H9 (cell line): ENCODE measurements at regions not wholly inside any gene's neighbourhood (a gene's known extent, or its start where the extent isn't known, plus 50 kb on each side); places are given as distances from the start of the nearest gene placed in this dataset.

ENCODE experiments used
- DNase-seq: peaks from one replicate; pipeline ENCODE4 v3.0.0-alpha.2; 2017
- H2AFZ ChIP-seq: one replicate; pipeline ENCODE4 v1.6.1; 2013; ENCODE audit warnings: mild to moderate bottlenecking, low read length, control low read depth, moderate library complexity
- H2AK5ac ChIP-seq: 2 replicates; pipeline ENCODE4 v1.6.1; 2013; ENCODE audit warnings: low read length, control low read depth, mixed read lengths; ENCODE audit not compliant: insufficient read length
- H2BK120ac ChIP-seq: one replicate; pipeline ENCODE4 v1.6.1; 2013; ENCODE audit warnings: low read depth, mild to moderate bottlenecking, low read length, control low read depth, inconsistent platforms; ENCODE audit not compliant: poor library complexity, severe bottlenecking
- H2BK12ac ChIP-seq: 2 replicates; pipeline ENCODE4 v1.6.1; 2013; ENCODE audit warnings: low read length, control low read depth, mixed read lengths, low read depth; ENCODE audit not compliant: insufficient read length
- H2BK15ac ChIP-seq: 2 replicates; pipeline ENCODE4 v1.6.1; 2013; ENCODE audit warnings: low read depth, low read length, control low read depth
- H2BK20ac ChIP-seq: one replicate; pipeline ENCODE4 v1.6.1; 2013; ENCODE audit warnings: low read depth, mild to moderate bottlenecking, low read length, control low read depth, inconsistent platforms; ENCODE audit not compliant: poor library complexity, severe bottlenecking
- H2BK5ac ChIP-seq: 2 replicates; pipeline ENCODE4 v1.6.1; 2013; ENCODE audit warnings: low read length, control low read depth, mixed read lengths; ENCODE audit not compliant: insufficient read length
- H3K14ac ChIP-seq: 2 replicates; pipeline ENCODE4 v1.6.1; 2013; ENCODE audit warnings: low read length, control low read depth; ENCODE audit not compliant: insufficient read depth
- H3K18ac ChIP-seq: 2 replicates; pipeline ENCODE4 v1.6.1; 2013; ENCODE audit warnings: low read depth, mild to moderate bottlenecking, mixed read lengths, low read length, control low read depth; ENCODE audit not compliant: insufficient read length
- H3K23ac ChIP-seq: 2 replicates; pipeline ENCODE4 v1.6.1; 2013; ENCODE audit warnings: low read length, control low read depth, mixed read lengths, low read depth; ENCODE audit not compliant: insufficient read length
- H3K23me2 ChIP-seq: 2 replicates; pipeline ENCODE4 v1.6.1; 2013; ENCODE audit warnings: low read depth, mild to moderate bottlenecking, mixed read lengths, low read length, control low read depth; ENCODE audit not compliant: insufficient read length, poor library complexity, severe bottlenecking
- H3K27ac ChIP-seq: 2 replicates; pipeline ENCODE4 v1.5.1; 2013; ENCODE audit warnings: low read length, control low read depth, mixed read lengths, low read depth; ENCODE audit not compliant: insufficient read length
- H3K27me3 ChIP-seq: 2 replicates; pipeline ENCODE4 v1.6.1; 2013; ENCODE audit warnings: low read length, control low read depth, inconsistent platforms; ENCODE audit not compliant: insufficient read depth
- H3K4ac ChIP-seq: 2 replicates; pipeline ENCODE4 v1.6.1; 2013; ENCODE audit warnings: low read depth, mild to moderate bottlenecking, control low read depth, inconsistent platforms, low read length, moderate library complexity
- H3K4me1 ChIP-seq: 2 replicates; pipeline ENCODE4 v1.6.1; 2013; ENCODE audit warnings: low read length, control low read depth, inconsistent platforms; ENCODE audit not compliant: insufficient read depth
- H3K4me2 ChIP-seq: 2 replicates; pipeline ENCODE4 v1.6.1; 2013; ENCODE audit warnings: low read length, control low read depth, mixed read lengths; ENCODE audit not compliant: insufficient read length, insufficient read depth
- H3K56ac ChIP-seq: 2 replicates; pipeline ENCODE4 v1.6.1; 2013; ENCODE audit warnings: low read depth, mild to moderate bottlenecking, mixed read lengths, low read length, control low read depth; ENCODE audit not compliant: insufficient read length
- H3K79me1 ChIP-seq: 2 replicates; pipeline ENCODE4 v1.6.1; 2013; ENCODE audit warnings: low read depth, mild to moderate bottlenecking, moderate library complexity, low read length, control low read depth, inconsistent platforms; ENCODE audit not compliant: insufficient read depth, poor library complexity, severe bottlenecking
- H3K79me2 ChIP-seq: 2 replicates; pipeline ENCODE4 v1.6.1; 2013; ENCODE audit warnings: low read length, control low read depth, inconsistent platforms; ENCODE audit not compliant: insufficient read depth
- H3K9ac ChIP-seq: 2 replicates; pipeline ENCODE4 v1.6.1; 2013; ENCODE audit warnings: low read length, control low read depth, mixed read lengths; ENCODE audit not compliant: insufficient read length; ENCODE audit errors: extremely low read depth
- H3K9me3 ChIP-seq: one replicate; pipeline ENCODE4 v1.6.1; 2013; ENCODE audit warnings: low read depth, low read length, inconsistent platforms; ENCODE audit not compliant: control insufficient read depth
- H3T11ph ChIP-seq: one replicate; pipeline ENCODE4 v1.6.1; 2013; ENCODE audit warnings: mild to moderate bottlenecking, low read length, control low read depth, inconsistent platforms
- H4K20me1 ChIP-seq: one replicate; pipeline ENCODE4 v1.6.1; 2013; ENCODE audit not compliant: control insufficient read depth, insufficient read length, insufficient read depth
- H4K5ac ChIP-seq: 2 replicates; pipeline ENCODE4 v1.6.1; 2013; ENCODE audit warnings: low read depth, mild to moderate bottlenecking, mixed read lengths, low read length, control low read depth; ENCODE audit not compliant: insufficient read length
- H4K8ac ChIP-seq: replicated peaks from 2 replicates; pipeline ENCODE4 v1.6.1; 2013; ENCODE audit warnings: low read length, control low read depth, mixed read lengths, low read depth; ENCODE audit not compliant: insufficient read length
- H4K91ac ChIP-seq: 2 replicates; pipeline ENCODE4 v1.6.1; 2013; ENCODE audit warnings: low read depth, mild to moderate bottlenecking, moderate library complexity, mixed read lengths, low read length, control low read depth; ENCODE audit not compliant: insufficient read length
- H3K27ac Mint-ChIP-seq, 3 experiments: 2 replicates in 2 of 3; 3 replicates in 1 of 3; pipeline ENCODE4 v1.8.0; 2020 to 2021; ENCODE audit warnings: mixed read lengths in 3 of 3, mild to moderate bottlenecking in 1 of 3, moderate library complexity in 1 of 3
- H3K27me3 Mint-ChIP-seq: 2 replicates; pipeline ENCODE4 v1.8.0; 2021; ENCODE audit warnings: low read depth, mild to moderate bottlenecking, moderate library complexity, mixed read lengths
- H3K36me3 Mint-ChIP-seq, 3 experiments: 2 replicates in 2 of 3; 3 replicates in 1 of 3; pipeline ENCODE4 v1.8.0; 2020 to 2021; ENCODE audit warnings: low read depth in 3 of 3, mixed read lengths in 3 of 3; ENCODE audit not compliant: insufficient read depth in 1 of 3
- H3K4me1 Mint-ChIP-seq, 2 experiments: 2 replicates each; pipeline ENCODE4 v1.8.0; 2020; ENCODE audit warnings: mixed read lengths in 2 of 2
- H3K4me3 Mint-ChIP-seq, 2 experiments: 2 replicates in 1 of 2; 3 replicates in 1 of 2; pipeline ENCODE4 v1.8.0; 2020 to 2021; ENCODE audit warnings: mild to moderate bottlenecking in 2 of 2, mixed read lengths in 2 of 2, moderate library complexity in 1 of 2
- H3K9me3 Mint-ChIP-seq, 2 experiments: 2 replicates in 1 of 2; 3 replicates in 1 of 2; pipeline ENCODE4 v1.8.0; 2020; ENCODE audit warnings: mild to moderate bottlenecking in 2 of 2, mixed read lengths in 2 of 2, moderate library complexity in 1 of 2
- CTCF ChIP-seq: fragments of 200-600 bp; sonication (generic); conservative IDR thresholded peaks from 3 replicates; pipeline ENCODE4 v1.8.0; 2021; ENCODE audit warnings: antibody characterized with exemption, mild to moderate bottlenecking
- WGBS: extraction: QIAGEN DNeasy Blood & Tissue Kit; methylation state at CpG from one replicate; pipeline ENCODE4 v1.1.7; 2013; ENCODE audit warnings: missing lambda C conversion rate, low lambda C conversion rate, mixed read lengths; ENCODE audit not compliant: insufficient read length; ENCODE audit errors: extremely low coverage; 5-methylcytosine and 5-hydroxymethylcytosine counted together

- Mint-ChIP-seq H3K27ac (no peak overlapping the region), H3K9me3 (peaks cover 0 to 2% of the 10 kb centered on the region in 2 experiments; a peak in 2 of 5 replicates), H3K4me1 (peaks cover 0 to 3% of the 10 kb centered on the region in 2 experiments; a peak in 1 of 4 replicates), H3K27me3 (no peaks in the 10 kb centered on the region), H3K36me3 (no peaks in the 10 kb centered on the region; a peak in 1 of 7 replicates), H3K4me3 (no peak overlapping the region)
- Histone ChIP-seq H3K4me2 (no peak overlapping the region), H2BK20ac (no peak overlapping the region), H3K56ac (no peak overlapping the region), H2BK12ac (no peak overlapping the region), H3K18ac (no peak overlapping the region), H2AK5ac (no peak overlapping the region), H3K9ac (no peak overlapping the region), H3K9me3 (no peaks in the 10 kb centered on the region), H3K4ac (no peak overlapping the region), H4K5ac (no peak overlapping the region), H2BK15ac (no peak overlapping the region), H3K79me1 (no peaks in the 10 kb centered on the region), H2AFZ (no peak overlapping the region), H3K14ac (no peak overlapping the region), H3K27ac (no peak overlapping the region), H3K23me2 (no peaks in the 10 kb centered on the region), H3K27me3 (no peaks in the 10 kb centered on the region), H2BK5ac (no peak overlapping the region), H4K91ac (no peak overlapping the region), H3K4me1 (no peaks in the 10 kb centered on the region), H3T11ph (no peak overlapping the region), H3K79me2 (no peaks in the 10 kb centered on the region), H2BK120ac (no peak overlapping the region), H3K23ac (no peak overlapping the region), H4K20me1 (no peaks in the 10 kb centered on the region), H4K8ac (no peak overlapping the region)
- WGBS: no CpG with 5 or more reads among the region's 4 CpGs
- no peak; the same call in 2 of the 3 replicates for TF ChIP-seq CTCF
- DNase-seq: no peak
Measured at GRCh38 chr20:11838076-11838636, 79.5 kb upstream of the BTBD3 start.
